H1 (cell line): ENCODE measurements at regions not wholly inside any gene's neighbourhood (a gene's known extent, or its start where the extent isn't known, plus 50 kb on each side); places are given as distances from the start of the nearest gene placed in this dataset.

Experiments
- CBX8 ChIP-seq: fragments of 300-800, 300-1000 bp; sonication (generic); IDR thresholded peaks from 2 replicates; pipeline ENCODE4 v1.7.1; 2016; ENCODE audit warnings: low read depth, low read length, borderline replicate concordance
- NRF1 ChIP-seq: IDR thresholded peaks from 2 replicates; pipeline ENCODE4 v1.6.1; 2011; ENCODE audit warnings: mild to moderate bottlenecking, low read depth, low read length, improper control_type of control experiment
- SAP30 ChIP-seq: fragments of 300-600 bp; sonication (generic); IDR thresholded peaks from 2 replicates; pipeline ENCODE4 v1.7.1; 2012; ENCODE audit warnings: low read length, moderate library complexity, mild to moderate bottlenecking, inconsistent platforms; ENCODE audit not compliant: insufficient read depth, insufficient replicate concordance
- SUZ12 ChIP-seq: fragments of 200-600 bp; sonication (generic); IDR thresholded peaks from 2 replicates; pipeline ENCODE4 v1.6.1; 2012; ENCODE audit warnings: mild to moderate bottlenecking, inconsistent platforms, low read length, moderate library complexity, mixed read lengths
- TF ChIP-seq, protein P1 (sequence below), 3 experiments: IDR thresholded peaks; 1 replicate in 2 of 3; 2 replicates in 1 of 3; pipeline versions ENCODE4 v1.5.1 to v1.6.1; 2011; ENCODE audit warnings: low read length in 3 of 3, mild to moderate bottlenecking in 3 of 3, inconsistent platforms in 2 of 3, low read depth in 1 of 3, moderate library complexity in 1 of 3; ENCODE audit not compliant: insufficient read depth in 1 of 3; ENCODE audit errors: control extremely low read depth in 1 of 3

DNA sequence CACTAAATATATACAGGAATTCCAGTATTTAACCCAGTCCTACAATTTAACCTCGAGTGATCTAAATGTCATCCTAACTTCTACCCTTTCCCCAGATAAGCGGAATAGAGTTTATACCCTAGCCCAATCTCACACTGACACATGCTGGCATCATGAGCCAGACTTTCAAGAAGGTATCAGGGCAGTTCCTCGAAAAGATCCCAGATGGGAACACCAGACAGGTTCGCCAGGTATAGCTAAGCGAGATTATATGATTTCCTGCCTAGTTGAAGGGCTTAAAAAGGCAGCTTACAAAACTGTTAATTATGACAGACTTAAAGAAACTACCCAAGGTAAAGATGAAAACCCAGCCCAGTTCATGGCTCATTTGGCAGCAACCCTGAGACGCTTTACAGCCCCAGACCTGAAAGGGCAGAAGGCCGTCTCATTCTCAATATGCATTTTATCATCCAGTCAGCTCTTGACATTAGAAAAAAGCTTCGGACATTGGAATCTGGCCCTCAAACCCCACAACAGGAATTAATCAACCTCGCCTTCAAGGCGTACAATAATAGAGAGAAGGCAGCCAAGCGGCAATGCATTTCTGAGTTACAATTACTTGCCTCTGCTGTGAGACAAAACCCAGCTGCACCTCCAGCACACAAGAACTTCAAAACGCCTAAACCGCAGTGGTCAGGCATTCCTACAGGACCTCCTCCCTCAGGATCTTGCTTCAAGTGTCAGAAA lies 668.2 kb upstream of the PKDCC start:
- TF ChIP-seq, protein P1, sequence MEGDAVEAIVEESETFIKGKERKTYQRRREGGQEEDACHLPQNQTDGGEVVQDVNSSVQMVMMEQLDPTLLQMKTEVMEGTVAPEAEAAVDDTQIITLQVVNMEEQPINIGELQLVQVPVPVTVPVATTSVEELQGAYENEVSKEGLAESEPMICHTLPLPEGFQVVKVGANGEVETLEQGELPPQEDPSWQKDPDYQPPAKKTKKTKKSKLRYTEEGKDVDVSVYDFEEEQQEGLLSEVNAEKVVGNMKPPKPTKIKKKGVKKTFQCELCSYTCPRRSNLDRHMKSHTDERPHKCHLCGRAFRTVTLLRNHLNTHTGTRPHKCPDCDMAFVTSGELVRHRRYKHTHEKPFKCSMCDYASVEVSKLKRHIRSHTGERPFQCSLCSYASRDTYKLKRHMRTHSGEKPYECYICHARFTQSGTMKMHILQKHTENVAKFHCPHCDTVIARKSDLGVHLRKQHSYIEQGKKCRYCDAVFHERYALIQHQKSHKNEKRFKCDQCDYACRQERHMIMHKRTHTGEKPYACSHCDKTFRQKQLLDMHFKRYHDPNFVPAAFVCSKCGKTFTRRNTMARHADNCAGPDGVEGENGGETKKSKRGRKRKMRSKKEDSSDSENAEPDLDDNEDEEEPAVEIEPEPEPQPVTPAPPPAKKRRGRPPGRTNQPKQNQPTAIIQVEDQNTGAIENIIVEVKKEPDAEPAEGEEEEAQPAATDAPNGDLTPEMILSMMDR (IDR thresholded peaks at IDR 0.05; ENCODE audit: control extremely low read depth in 1 of 3, insufficient read depth in 1 of 3, low read depth in 1 of 3, low read length in 3 of 3), result no peak
- TF ChIP-seq SUZ12, result no peak
- no peak for TF ChIP-seq SAP30
- TF ChIP-seq CBX8, result no peak
- TF ChIP-seq NRF1, result no peak
